HEK293 (cell line): ENCODE measurements at regions not wholly inside any gene's neighbourhood (a gene's known extent, or its start where the extent isn't known, plus 50 kb on each side); places are given as distances from the start of the nearest gene placed in this dataset.

Experiments used
- CTCF ChIA-PET: fragments of 350-600 bp; formaldehyde crosslinking; extraction: SDS; loops from one replicate; lab custom pipeline; 2021; ENCODE audit warnings: antibody characterized with exemption; lab: Yijun Ruan, JAX
- POLR2A ChIA-PET: fragments of 300-600 bp; formaldehyde crosslinking; extraction: SDS; loops from one replicate; lab custom pipeline; 2020; ENCODE audit warnings: antibody characterized with exemption, inconsistent platforms; lab: Yijun Ruan, JAX
- H3K27ac ChIP-seq: fragments of 200-500 bp; sonication (Bioruptor generic); 2 replicates; pipeline ENCODE4 v1.5.1; 2014; ENCODE audit warnings: low read depth, low read length, control low read depth, inconsistent platforms; ENCODE audit errors: extremely low read depth
- H3K36me3 ChIP-seq, 2 experiments: fragments of 200-500 bp in 1 of 2; sonication (Bioruptor generic) in 1 of 2; 1 replicate in 1 of 2; 2 replicates in 1 of 2; pipeline ENCODE4 v1.5.1; 2014 to 2017; ENCODE audit warnings: inconsistent platforms in 2 of 2, low read length in 2 of 2; ENCODE audit not compliant: control insufficient read depth in 2 of 2, insufficient read depth in 1 of 2
- H3K4me1 ChIP-seq: fragments of 200-500 bp; sonication (Bioruptor generic); 2 replicates; pipeline ENCODE4 v1.5.1; 2014; ENCODE audit warnings: mild to moderate bottlenecking, low read length, inconsistent platforms; ENCODE audit not compliant: control insufficient read depth, insufficient read depth
- H3K4me3 ChIP-seq: 2 replicates; pipeline ENCODE4 v1.5.1; 2011; ENCODE audit warnings: low read depth, mild to moderate bottlenecking, control low read depth, low read length, moderate library complexity
- H3K9me3 ChIP-seq: fragments of 200-500 bp; sonication (Bioruptor generic); 2 replicates; pipeline ENCODE4 v1.5.1; 2014; ENCODE audit warnings: low read depth, low read length, inconsistent platforms; ENCODE audit not compliant: control insufficient read depth, insufficient read depth
- FEZF1 ChIP-seq: fragments of 450-650 bp; formaldehyde crosslinking; IDR thresholded peaks from 2 replicates; pipeline ENCODE4 v1.5.1; 2016; ENCODE audit warnings: missing biosample characterization, missing genetic modification characterization
- GLI2 ChIP-seq: fragments of 450-650 bp; formaldehyde crosslinking; IDR thresholded peaks from 2 replicates; pipeline ENCODE4; 2017; ENCODE audit warnings: missing biosample characterization, missing genetic modification characterization, low read depth, borderline replicate concordance
- KLF17 ChIP-seq: fragments of 450-650 bp; formaldehyde crosslinking; IDR thresholded peaks from 2 replicates; pipeline ENCODE4 v1.5.1; 2016; ENCODE audit warnings: missing biosample characterization, missing genetic modification characterization
- REST ChIP-seq: fragments of 450-650 bp; formaldehyde crosslinking; IDR thresholded peaks from 2 replicates; pipeline ENCODE4 v1.5.1; 2016; ENCODE audit warnings: missing biosample characterization, missing genetic modification characterization
- SALL2 ChIP-seq: fragments of 450-650 bp; formaldehyde crosslinking; IDR thresholded peaks from 2 replicates; pipeline ENCODE4 v1.5.0; 2017; ENCODE audit warnings: missing biosample characterization, mild to moderate bottlenecking, missing genetic modification characterization, borderline replicate concordance
- SCRT1 ChIP-seq: fragments of 450-650 bp; formaldehyde crosslinking; IDR thresholded peaks from 2 replicates; pipeline ENCODE4 v1.5.1; 2016; ENCODE audit warnings: missing biosample characterization, missing genetic modification characterization, borderline replicate concordance
- SCRT2 ChIP-seq: fragments of 450-650 bp; formaldehyde crosslinking; IDR thresholded peaks from 2 replicates; pipeline ENCODE4 v1.5.1; 2016; ENCODE audit warnings: missing biosample characterization, missing genetic modification characterization
- SP3 ChIP-seq: fragments of 450-650 bp; formaldehyde crosslinking; IDR thresholded peaks from 2 replicates; pipeline ENCODE4 v1.5.1; 2016; ENCODE audit warnings: missing biosample characterization, missing genetic modification characterization
- ZBTB21 ChIP-seq: fragments of 450-650 bp; formaldehyde crosslinking; IDR thresholded peaks from 2 replicates; pipeline ENCODE4 v1.5.1; 2017; ENCODE audit warnings: missing biosample characterization, missing genetic modification characterization
- ZFP37 ChIP-seq: fragments of 450-650 bp; formaldehyde crosslinking; IDR thresholded peaks from 2 replicates; pipeline ENCODE4 v1.5.1; 2016; ENCODE audit warnings: missing biosample characterization, missing genetic modification characterization
- ZFP69B ChIP-seq: fragments of 450-650 bp; formaldehyde crosslinking; IDR thresholded peaks from 2 replicates; pipeline ENCODE4 v1.5.1; 2016; ENCODE audit warnings: missing biosample characterization, missing genetic modification characterization
- ZNF16 ChIP-seq: fragments of 450-650 bp; formaldehyde crosslinking; IDR thresholded peaks from 2 replicates; pipeline ENCODE4 v1.5.1; 2016; ENCODE audit warnings: low read depth, missing biosample characterization, missing genetic modification characterization
- ZNF175 ChIP-seq: fragments of 450-650 bp; formaldehyde crosslinking; IDR thresholded peaks from 2 replicates; pipeline ENCODE4 v1.5.1; 2016; ENCODE audit warnings: missing biosample characterization, missing genetic modification characterization
- ZNF223 ChIP-seq: fragments of 450-650 bp; formaldehyde crosslinking; IDR thresholded peaks from 2 replicates; pipeline ENCODE4 v1.5.1; 2016; ENCODE audit warnings: missing biosample characterization, missing genetic modification characterization
- ZNF394 ChIP-seq: fragments of 450-650 bp; formaldehyde crosslinking; IDR thresholded peaks from 2 replicates; pipeline ENCODE4 v1.5.1; 2016; ENCODE audit warnings: missing biosample characterization, missing genetic modification characterization, mild to moderate bottlenecking, moderate library complexity, borderline replicate concordance
- ZNF514 ChIP-seq: fragments of 450-650 bp; formaldehyde crosslinking; IDR thresholded peaks from 2 replicates; pipeline ENCODE4 v1.5.1; 2016; ENCODE audit warnings: missing biosample characterization, missing genetic modification characterization
- ZNF521 ChIP-seq: fragments of 450-650 bp; formaldehyde crosslinking; IDR thresholded peaks from 2 replicates; pipeline ENCODE4 v1.5.1; 2017; ENCODE audit warnings: missing biosample characterization, mild to moderate bottlenecking, missing genetic modification characterization
- ZNF585B ChIP-seq: fragments of 450-650 bp; formaldehyde crosslinking; IDR thresholded peaks from 2 replicates; pipeline ENCODE4 v1.5.1; 2016; ENCODE audit warnings: missing biosample characterization, missing genetic modification characterization
- ZNF677 ChIP-seq: fragments of 450-650 bp; IDR thresholded peaks from 2 replicates; pipeline ENCODE4 v1.5.0; 2018; ENCODE audit warnings: missing biosample characterization, mild to moderate bottlenecking, missing genetic modification characterization, moderate library complexity
- ZNF747 ChIP-seq: fragments of 450-650 bp; formaldehyde crosslinking; IDR thresholded peaks from 2 replicates; pipeline ENCODE4 v1.5.1; 2016; ENCODE audit warnings: missing biosample characterization, missing genetic modification characterization
- TF ChIP-seq, protein P1 (sequence below): fragments of 450-650 bp; formaldehyde crosslinking; IDR thresholded peaks from 2 replicates; pipeline ENCODE4 v1.5.1; 2017; ENCODE audit warnings: missing biosample characterization, missing genetic modification characterization
- TF ChIP-seq, protein P2 (sequence below): fragments of 450-650 bp; formaldehyde crosslinking; IDR thresholded peaks from 2 replicates; pipeline ENCODE4; 2016; ENCODE audit warnings: missing biosample characterization, missing genetic modification characterization
- TF ChIP-seq, protein P3 (sequence below): fragments of 450-650 bp; formaldehyde crosslinking; conservative IDR thresholded peaks from 2 replicates; pipeline ENCODE4 v1.5.1; 2016; ENCODE audit warnings: low read depth, missing biosample characterization, missing genetic modification characterization

DNA sequence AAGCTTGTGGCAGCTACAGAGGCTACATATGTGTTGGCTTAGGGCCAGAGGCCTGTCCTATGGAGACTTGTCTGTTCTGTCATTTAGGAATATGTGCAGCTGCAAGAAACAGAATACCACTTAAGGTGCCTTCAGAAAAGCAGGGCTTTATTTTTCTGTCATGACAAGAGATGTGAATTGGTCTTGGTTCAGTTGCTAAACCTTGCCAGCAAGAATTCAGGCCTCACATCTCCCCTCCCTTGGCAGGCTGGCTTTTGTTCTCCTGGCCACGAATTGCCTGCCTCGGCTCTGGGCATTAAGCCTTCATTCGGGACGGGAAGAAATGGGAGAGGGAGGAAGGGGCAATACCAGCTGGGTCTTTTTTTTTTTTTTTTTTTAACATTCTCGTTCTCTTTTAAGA lies 82.4 kb upstream of the TGM3 start (continued):
- TF ChIP-seq REST, result no peak
- TF ChIP-seq, protein P1, sequence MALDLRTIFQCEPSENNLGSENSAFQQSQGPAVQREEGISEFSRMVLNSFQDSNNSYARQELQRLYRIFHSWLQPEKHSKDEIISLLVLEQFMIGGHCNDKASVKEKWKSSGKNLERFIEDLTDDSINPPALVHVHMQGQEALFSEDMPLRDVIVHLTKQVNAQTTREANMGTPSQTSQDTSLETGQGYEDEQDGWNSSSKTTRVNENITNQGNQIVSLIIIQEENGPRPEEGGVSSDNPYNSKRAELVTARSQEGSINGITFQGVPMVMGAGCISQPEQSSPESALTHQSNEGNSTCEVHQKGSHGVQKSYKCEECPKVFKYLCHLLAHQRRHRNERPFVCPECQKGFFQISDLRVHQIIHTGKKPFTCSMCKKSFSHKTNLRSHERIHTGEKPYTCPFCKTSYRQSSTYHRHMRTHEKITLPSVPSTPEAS (tag by site-specific recombination), result no peak
- TF ChIP-seq ZBTB21 (tag by site-specific recombination), result no peak
- TF ChIP-seq ZNF747 (tag by site-specific recombination), result no peak
- TF ChIP-seq SCRT2 (tag by site-specific recombination), result no peak
- TF ChIP-seq GLI2 (tag by site-specific recombination), result no peak
- no peak for TF ChIP-seq KLF17
- TF ChIP-seq, protein P2, sequence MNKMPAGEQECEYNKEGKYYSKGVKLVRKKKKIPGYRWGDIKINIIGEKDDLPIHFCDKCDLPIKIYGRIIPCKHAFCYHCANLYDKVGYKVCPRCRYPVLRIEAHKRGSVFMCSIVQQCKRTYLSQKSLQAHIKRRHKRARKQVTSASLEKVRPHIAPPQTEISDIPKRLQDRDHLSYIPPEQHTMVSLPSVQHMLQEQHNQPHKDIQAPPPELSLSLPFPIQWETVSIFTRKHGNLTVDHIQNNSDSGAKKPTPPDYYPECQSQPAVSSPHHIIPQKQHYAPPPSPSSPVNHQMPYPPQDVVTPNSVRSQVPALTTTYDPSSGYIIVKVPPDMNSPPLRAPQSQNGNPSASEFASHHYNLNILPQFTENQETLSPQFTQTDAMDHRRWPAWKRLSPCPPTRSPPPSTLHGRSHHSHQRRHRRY (tag by site-specific recombination), result no peak
- TF ChIP-seq ZNF521, result no peak
- no peak for TF ChIP-seq SP3 (tag by site-specific recombination)
- no peak for TF ChIP-seq ZNF223
- TF ChIP-seq SALL2 (tag by site-specific recombination), result no peak
- TF ChIP-seq ZFP69B (tag by site-specific recombination), result no peak
- TF ChIP-seq, all 188 proteins: peak for 0

DNA sequence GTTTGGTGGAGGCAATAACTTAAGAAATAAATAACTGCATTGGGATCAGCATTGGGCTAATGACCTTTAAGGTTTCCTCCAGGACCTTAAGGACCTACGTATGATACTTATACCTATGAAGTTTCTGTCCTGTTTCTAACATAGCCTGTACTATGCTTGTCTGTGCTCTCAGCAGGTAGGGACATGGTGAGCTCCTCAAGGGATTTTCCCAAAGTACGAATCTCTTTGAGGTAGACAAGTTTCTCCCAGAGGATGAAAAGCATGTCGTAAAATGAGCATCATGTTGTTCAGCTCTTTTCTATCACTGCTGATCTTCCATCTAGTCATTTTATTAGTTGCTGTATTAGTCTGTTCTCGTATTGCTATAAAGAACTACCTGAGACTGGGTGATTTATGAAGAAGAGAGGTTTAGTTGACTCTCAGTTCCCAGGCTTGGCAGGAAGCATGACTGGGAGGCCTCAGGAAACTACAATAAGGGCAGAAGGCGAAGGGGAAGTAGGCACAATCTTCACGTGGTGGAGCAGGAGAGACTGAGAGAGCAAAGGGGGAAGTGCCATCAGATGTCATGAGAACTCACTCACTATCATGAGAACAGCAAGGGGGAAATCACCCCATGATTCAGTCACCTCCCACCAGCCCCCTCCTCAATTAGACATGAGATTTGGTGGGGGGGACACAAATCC lies 77.8 kb upstream of the TGM3 start:
- no peak for TF ChIP-seq ZBTB21 (tag by site-specific recombination)
- TF ChIP-seq ZNF394, result no peak
- TF ChIP-seq ZNF585B (tag by site-specific recombination), result no peak
- no peak for TF ChIP-seq ZNF175 (tag by site-specific recombination)
- TF ChIP-seq, all 188 proteins: peak for 0
- ChIA-PET CTCF (interaction anchor here (0.6 to 2.7 kb wide), 2 partner anchors 10 to 1490 kb away, joined by 3 to 12 read pairs; no protein-coding TSS in a partner anchor), POLR2A (no interaction called here)
- no peak overlapping the region for H3K4me3 ChIP-seq
- H3K27ac ChIP-seq, result no peak overlapping the region
- no peaks in the 10 kb centered on the region for H3K9me3 ChIP-seq
- no peaks in the 10 kb centered on the region for H3K36me3 ChIP-seq
- H3K4me1 ChIP-seq, result no peaks in the 10 kb centered on the region

GRCh38 chr20:2219481-2220006 lies 76.3 kb upstream of the TGM3 start:
- H3K27ac ChIP-seq, result no peak overlapping the region
- H3K4me1 ChIP-seq, result no peaks in the 10 kb centered on the region
- no peaks in the 10 kb centered on the region for H3K36me3 ChIP-seq
- CTCF ChIA-PET, result interaction anchor here (0.8 to 2.7 kb wide), 3 partner anchors 12 to 233 kb away, joined by 3 to 12 read pairs (median 4); no protein-coding TSS in a partner anchor
- no peaks in the 10 kb centered on the region for H3K9me3 ChIP-seq
- H3K4me3 ChIP-seq, result no peak overlapping the region
- POLR2A ChIA-PET, result no interaction called here
- TF ChIP-seq ZNF677 (tag by site-specific recombination), result peak; percentile 39; the same call in 1 of the 2 replicates
- no peak for TF ChIP-seq FEZF1
- TF ChIP-seq ZNF514 (tag by site-specific recombination), result no peak
- TF ChIP-seq ZFP37 (tag by site-specific recombination), result no peak
- TF ChIP-seq, protein P3, sequence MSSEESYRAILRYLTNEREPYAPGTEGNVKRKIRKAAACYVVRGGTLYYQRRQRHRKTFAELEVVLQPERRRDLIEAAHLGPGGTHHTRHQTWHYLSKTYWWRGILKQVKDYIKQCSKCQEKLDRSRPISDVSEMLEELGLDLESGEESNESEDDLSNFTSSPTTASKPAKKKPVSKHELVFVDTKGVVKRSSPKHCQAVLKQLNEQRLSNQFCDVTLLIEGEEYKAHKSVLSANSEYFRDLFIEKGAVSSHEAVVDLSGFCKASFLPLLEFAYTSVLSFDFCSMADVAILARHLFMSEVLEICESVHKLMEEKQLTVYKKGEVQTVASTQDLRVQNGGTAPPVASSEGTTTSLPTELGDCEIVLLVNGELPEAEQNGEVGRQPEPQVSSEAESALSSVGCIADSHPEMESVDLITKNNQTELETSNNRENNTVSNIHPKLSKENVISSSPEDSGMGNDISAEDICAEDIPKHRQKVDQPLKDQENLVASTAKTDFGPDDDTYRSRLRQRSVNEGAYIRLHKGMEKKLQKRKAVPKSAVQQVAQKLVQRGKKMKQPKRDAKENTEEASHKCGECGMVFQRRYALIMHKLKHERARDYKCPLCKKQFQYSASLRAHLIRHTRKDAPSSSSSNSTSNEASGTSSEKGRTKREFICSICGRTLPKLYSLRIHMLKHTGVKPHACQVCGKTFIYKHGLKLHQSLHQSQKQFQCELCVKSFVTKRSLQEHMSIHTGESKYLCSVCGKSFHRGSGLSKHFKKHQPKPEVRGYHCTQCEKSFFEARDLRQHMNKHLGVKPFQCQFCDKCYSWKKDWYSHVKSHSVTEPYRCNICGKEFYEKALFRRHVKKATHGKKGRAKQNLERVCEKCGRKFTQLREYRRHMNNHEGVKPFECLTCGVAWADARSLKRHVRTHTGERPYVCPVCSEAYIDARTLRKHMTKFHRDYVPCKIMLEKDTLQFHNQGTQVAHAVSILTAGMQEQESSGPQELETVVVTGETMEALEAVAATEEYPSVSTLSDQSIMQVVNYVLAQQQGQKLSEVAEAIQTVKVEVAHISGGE (tag by site-specific recombination), result no peak
- no peak for TF ChIP-seq ZNF16 (tag by site-specific recombination)
- no peak for TF ChIP-seq SCRT1 (tag by site-specific recombination)
